ENCODE measurements at regions not wholly inside any gene's neighbourhood (a gene's known extent, or its start where the extent isn't known, plus 50 kb on each side); places are given as distances from the start of the nearest gene placed in this dataset.

GRCh38 chr20:57939499-57939898, 229.7 kb upstream of the PMEPA1 start:
- Histone ChIP-seq H3K4me3 (ENCODE audit: control insufficient read depth in 1 of 2, extremely low read depth in 1 of 2, low read length in 1 of 2) (no peak overlapping the region), H3K27me3 (replicated peaks in 1 of 2; ENCODE audit: control insufficient read depth in 2 of 2, extremely low read depth in 1 of 2, insufficient read depth in 2 of 2, low read length in 1 of 2) (peaks cover 0 to 28% of the 10 kb centered on the region in 2 experiments), H3K9me3 (no peaks in the 10 kb centered on the region), H3K27ac (ENCODE audit: low read length) (no peak overlapping the region), H3K4me1 (ENCODE audit: control insufficient read depth in 1 of 2, extremely low read depth in 1 of 2, insufficient read depth in 2 of 2, low read length in 2 of 2) (no peaks in the 10 kb centered on the region), H3K36me3 (ENCODE audit: control insufficient read depth in 2 of 2, extremely low read depth in 1 of 2, insufficient read depth in 1 of 2, low read length in 1 of 2) (no peaks in the 10 kb centered on the region)
- H3K27me3 Mint-ChIP-seq = peaks cover 10 to 13% of the 10 kb centered on the region in 2 donors
- ChIA-PET CTCF (no interaction called here), POLR2A (no interaction called here)
- no peaks in the 10 kb centered on the region for H3K36me3 Mint-ChIP-seq
- ATAC-seq (replicated peaks in 1 of 4) = no peak
- H3K9me3 Mint-ChIP-seq = no peaks in the 10 kb centered on the region
- H3K4me3 Mint-ChIP-seq = no peak overlapping the region
- DNase-seq = no peak
- WGBS (ENCODE audit: insufficient coverage) = 61% methylated on average over 2 of the region's 3 CpGs
- peaks cover 0 to 7% (median 3%) of the 10 kb centered on the region in 3 donors for H3K4me1 Mint-ChIP-seq
- H3K27ac Mint-ChIP-seq = no peak overlapping the region

GRCh38 chr20:57938158-57939108, 228.6 kb upstream of the PMEPA1 start:
- CTCF ChIA-PET = no interaction called here
- no peak for ATAC-seq (replicated peaks in 1 of 4)
- 56% methylated on average over 5 of the region's 19 CpGs for whole genome bisulfite sequencing (ENCODE audit: insufficient coverage)
- Mint-ChIP-seq H3K27ac (no peak overlapping the region), H3K4me1 (peaks cover 0 to 7% (median 3%) of the 10 kb centered on the region in 3 donors), H3K27me3 (peaks cover 10% of the 10 kb centered on the region in 2 donors), H3K4me3 (no peak overlapping the region), H3K36me3 (no peaks in the 10 kb centered on the region), H3K9me3 (no peaks in the 10 kb centered on the region)
- Histone ChIP-seq H3K27ac (ENCODE audit: low read length) (no peak overlapping the region), H3K36me3 (ENCODE audit: control insufficient read depth in 2 of 2, extremely low read depth in 1 of 2, insufficient read depth in 1 of 2, low read length in 1 of 2) (no peaks in the 10 kb centered on the region), H3K4me3 (ENCODE audit: control insufficient read depth in 1 of 2, extremely low read depth in 1 of 2, low read length in 1 of 2) (no peak overlapping the region), H3K4me1 (ENCODE audit: control insufficient read depth in 1 of 2, extremely low read depth in 1 of 2, insufficient read depth in 2 of 2, low read length in 2 of 2) (no peaks in the 10 kb centered on the region), H3K9me3 (no peaks in the 10 kb centered on the region), H3K27me3 (replicated peaks in 1 of 2; ENCODE audit: control insufficient read depth in 2 of 2, extremely low read depth in 1 of 2, insufficient read depth in 2 of 2, low read length in 1 of 2) (peaks cover 0 to 32% of the 10 kb centered on the region in 2 experiments)
- POLR2A ChIA-PET = no interaction called here
- no peak for DNase-seq

- peaks cover 0 to 7% (median 3%) of the 10 kb centered on the region in 3 donors for H3K4me1 Mint-ChIP-seq
- no peak overlapping the region for H3K27ac Mint-ChIP-seq
- peaks cover 8 to 10% of the 10 kb centered on the region in 2 donors for H3K27me3 Mint-ChIP-seq
- ChIA-PET CTCF (no interaction called here), POLR2A (no interaction called here)
- H3K9me3 Mint-ChIP-seq = no peaks in the 10 kb centered on the region
- no peaks in the 10 kb centered on the region for H3K36me3 Mint-ChIP-seq
- no CpG with 5 or more reads among the region's 6 CpGs for WGBS (ENCODE audit: insufficient coverage)
- DNase-seq (no peak), ATAC-seq (replicated peaks in 1 of 4) (no peak)
- H3K4me3 Mint-ChIP-seq = no peak overlapping the region
- H3K4me1 ChIP-seq (ENCODE audit: control insufficient read depth in 1 of 2, extremely low read depth in 1 of 2, insufficient read depth in 2 of 2, low read length in 2 of 2) = no peaks in the 10 kb centered on the region
- H3K4me3 ChIP-seq (ENCODE audit: control insufficient read depth in 1 of 2, extremely low read depth in 1 of 2, low read length in 1 of 2) = no peak overlapping the region
- H3K27ac ChIP-seq (ENCODE audit: low read length) = no peak overlapping the region
- H3K27me3 ChIP-seq (replicated peaks in 1 of 2; ENCODE audit: control insufficient read depth in 2 of 2, extremely low read depth in 1 of 2, insufficient read depth in 2 of 2, low read length in 1 of 2) = peaks cover 0 to 35% of the 10 kb centered on the region in 2 experiments
- no peaks in the 10 kb centered on the region for H3K9me3 ChIP-seq
- no peaks in the 10 kb centered on the region for H3K36me3 ChIP-seq (ENCODE audit: control insufficient read depth in 2 of 2, extremely low read depth in 1 of 2, insufficient read depth in 1 of 2, low read length in 1 of 2)
Observed at GRCh38 chr20:57936636-57937385, 227.0 kb upstream of the PMEPA1 start.

GRCh38 chr20:57934913-57935312, 225.1 kb upstream of the PMEPA1 start:
- ChIA-PET CTCF (no interaction called here), POLR2A (no interaction called here)
- Histone ChIP-seq H3K27me3 (replicated peaks in 1 of 2; ENCODE audit: control insufficient read depth in 2 of 2, extremely low read depth in 1 of 2, insufficient read depth in 2 of 2, low read length in 1 of 2) (peaks cover 0 to 31% of the 10 kb centered on the region in 2 experiments), H3K27ac (ENCODE audit: low read length) (no peak overlapping the region), H3K4me3 (ENCODE audit: control insufficient read depth in 1 of 2, extremely low read depth in 1 of 2, low read length in 1 of 2) (no peak overlapping the region), H3K4me1 (ENCODE audit: control insufficient read depth in 1 of 2, extremely low read depth in 1 of 2, insufficient read depth in 2 of 2, low read length in 2 of 2) (no peaks in the 10 kb centered on the region), H3K36me3 (ENCODE audit: control insufficient read depth in 2 of 2, extremely low read depth in 1 of 2, insufficient read depth in 1 of 2, low read length in 1 of 2) (no peaks in the 10 kb centered on the region), H3K9me3 (no peaks in the 10 kb centered on the region)
- Mint-ChIP-seq H3K36me3 (no peaks in the 10 kb centered on the region), H3K27ac (no peak overlapping the region), H3K9me3 (no peaks in the 10 kb centered on the region), H3K4me3 (no peak overlapping the region), H3K4me1 (peaks cover 0 to 7% (median 3%) of the 10 kb centered on the region in 3 donors), H3K27me3 (peaks cover 8 to 15% of the 10 kb centered on the region in 2 donors)
- DNase-seq (no peak), ATAC-seq (replicated peaks in 1 of 4) (no peak)
- WGBS (ENCODE audit: insufficient coverage) = 95% methylated on average over 5 of the region's 10 CpGs

- Histone ChIP-seq H3K36me3 (ENCODE audit: control insufficient read depth in 2 of 2, extremely low read depth in 1 of 2, insufficient read depth in 1 of 2, low read length in 1 of 2) (no peaks in the 10 kb centered on the region), H3K27me3 (replicated peaks in 1 of 2; ENCODE audit: control insufficient read depth in 2 of 2, extremely low read depth in 1 of 2, insufficient read depth in 2 of 2, low read length in 1 of 2) (peaks cover 0 to 34% of the 10 kb centered on the region in 2 experiments), H3K4me1 (ENCODE audit: control insufficient read depth in 1 of 2, extremely low read depth in 1 of 2, insufficient read depth in 2 of 2, low read length in 2 of 2) (no peaks in the 10 kb centered on the region), H3K27ac (ENCODE audit: low read length) (no peak overlapping the region), H3K9me3 (no peaks in the 10 kb centered on the region), H3K4me3 (ENCODE audit: control insufficient read depth in 1 of 2, extremely low read depth in 1 of 2, low read length in 1 of 2) (no peak overlapping the region)
- H3K27ac Mint-ChIP-seq = no peak overlapping the region
- peaks cover 0 to 7% (median 3%) of the 10 kb centered on the region in 3 donors for H3K4me1 Mint-ChIP-seq
- ATAC-seq (replicated peaks in 1 of 4) (no peak), DNase-seq (no peak)
- CTCF ChIA-PET = no interaction called here
- H3K27me3 Mint-ChIP-seq = peaks cover 10 to 15% of the 10 kb centered on the region in 2 donors
- H3K9me3 Mint-ChIP-seq = peaks cover 0 to 2% (median 0%) of the 10 kb centered on the region in 3 donors
- 78% methylated on average over 6 of the region's 10 CpGs for WGBS (ENCODE audit: insufficient coverage)
- no peak overlapping the region for H3K4me3 Mint-ChIP-seq
- no peaks in the 10 kb centered on the region for H3K36me3 Mint-ChIP-seq
- POLR2A ChIA-PET = no interaction called here
Observed at GRCh38 chr20:57934007-57934805, 224.4 kb upstream of the PMEPA1 start.

GRCh38 chr20:57932227-57932864, 222.5 kb upstream of the PMEPA1 start:
- H3K36me3 Mint-ChIP-seq = no peaks in the 10 kb centered on the region
- WGBS (ENCODE audit: insufficient coverage) = 67% methylated on average over 8 of the region's 17 CpGs
- Histone ChIP-seq H3K4me1 (ENCODE audit: control insufficient read depth in 1 of 2, extremely low read depth in 1 of 2, insufficient read depth in 2 of 2, low read length in 2 of 2) (no peaks in the 10 kb centered on the region), H3K4me3 (ENCODE audit: control insufficient read depth in 1 of 2, extremely low read depth in 1 of 2, low read length in 1 of 2) (no peak overlapping the region), H3K9me3 (no peaks in the 10 kb centered on the region), H3K36me3 (ENCODE audit: control insufficient read depth in 2 of 2, extremely low read depth in 1 of 2, insufficient read depth in 1 of 2, low read length in 1 of 2) (no peaks in the 10 kb centered on the region), H3K27me3 (replicated peaks in 1 of 2; ENCODE audit: control insufficient read depth in 2 of 2, extremely low read depth in 1 of 2, insufficient read depth in 2 of 2, low read length in 1 of 2) (peaks cover 0 to 28% of the 10 kb centered on the region in 2 experiments), H3K27ac (ENCODE audit: low read length) (no peak overlapping the region)
- DNase-seq (no peak), ATAC-seq (replicated peaks in 1 of 4) (no peak)
- H3K27me3 Mint-ChIP-seq = peaks cover 6% of the 10 kb centered on the region in 2 donors
- H3K4me1 Mint-ChIP-seq = no peaks in the 10 kb centered on the region
- H3K4me3 Mint-ChIP-seq = no peak overlapping the region
- CTCF ChIA-PET = no interaction called here
- POLR2A ChIA-PET = no interaction called here
- H3K9me3 Mint-ChIP-seq = peaks cover 0 to 6% (median 0%) of the 10 kb centered on the region in 3 donors
- H3K27ac Mint-ChIP-seq = no peak overlapping the region

All from T-cell (primary cell).